Neural progenitor cell (in vitro differentiated cells): ENCODE measurements at regions not wholly inside any gene's neighbourhood (a gene's known extent, or its start where the extent isn't known, plus 50 kb on each side); places are given as distances from the start of the nearest gene placed in this dataset.

Experiments
- EZH2phosphoT487 ChIP-seq: fragments of 200-600 bp; sonication (generic); IDR thresholded peaks from 2 replicates; pipeline ENCODE4 v1.6.1; 2017; ENCODE audit warnings: antibody characterized with exemption
- TF ChIP-seq, protein P1 (sequence below): fragments of 200-600 bp; sonication (generic); IDR thresholded peaks from 2 replicates; pipeline ENCODE4 v1.5.1; 2017; ENCODE audit warnings: antibody characterized with exemption, mild to moderate bottlenecking

GRCh38 chr17:34782271-34782670 is 179.0 kb downstream of the CCT6B start:
- TF ChIP-seq, protein P1, sequence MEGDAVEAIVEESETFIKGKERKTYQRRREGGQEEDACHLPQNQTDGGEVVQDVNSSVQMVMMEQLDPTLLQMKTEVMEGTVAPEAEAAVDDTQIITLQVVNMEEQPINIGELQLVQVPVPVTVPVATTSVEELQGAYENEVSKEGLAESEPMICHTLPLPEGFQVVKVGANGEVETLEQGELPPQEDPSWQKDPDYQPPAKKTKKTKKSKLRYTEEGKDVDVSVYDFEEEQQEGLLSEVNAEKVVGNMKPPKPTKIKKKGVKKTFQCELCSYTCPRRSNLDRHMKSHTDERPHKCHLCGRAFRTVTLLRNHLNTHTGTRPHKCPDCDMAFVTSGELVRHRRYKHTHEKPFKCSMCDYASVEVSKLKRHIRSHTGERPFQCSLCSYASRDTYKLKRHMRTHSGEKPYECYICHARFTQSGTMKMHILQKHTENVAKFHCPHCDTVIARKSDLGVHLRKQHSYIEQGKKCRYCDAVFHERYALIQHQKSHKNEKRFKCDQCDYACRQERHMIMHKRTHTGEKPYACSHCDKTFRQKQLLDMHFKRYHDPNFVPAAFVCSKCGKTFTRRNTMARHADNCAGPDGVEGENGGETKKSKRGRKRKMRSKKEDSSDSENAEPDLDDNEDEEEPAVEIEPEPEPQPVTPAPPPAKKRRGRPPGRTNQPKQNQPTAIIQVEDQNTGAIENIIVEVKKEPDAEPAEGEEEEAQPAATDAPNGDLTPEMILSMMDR = no peak
- no peak for TF ChIP-seq EZH2phosphoT487
